ENCODE measurements at regions not wholly inside any gene's neighbourhood (a gene's known extent, or its start where the extent isn't known, plus 50 kb on each side); places are given as distances from the start of the nearest gene placed in this dataset.

- no peak overlapping the region for H3K27ac ChIP-seq (ENCODE audit: low read depth, low read length)
- H3K4me3 ChIP-seq (ENCODE audit: low read length): no peak overlapping the region
Measured at GRCh38 chr7:41203542-41203941, 499.3 kb downstream of the INHBA start.

GRCh38 chr7:41201021-41201420 lies 501.9 kb downstream of the INHBA start:
- Histone ChIP-seq H3K4me1 (ENCODE audit: control insufficient read depth, insufficient read depth, low read length) (no peaks in the 10 kb centered on the region), H3K9ac (ENCODE audit: low read length) (no peak overlapping the region), H3K4me3 (ENCODE audit: low read length) (no peak overlapping the region), H3K36me3 (ENCODE audit: control insufficient read depth, insufficient read depth, low read length) (no peaks in the 10 kb centered on the region), H3K27ac (ENCODE audit: low read depth, low read length) (no peak overlapping the region), H3K27me3 (ENCODE audit: control insufficient read depth, insufficient read depth, low read length) (no peaks in the 10 kb centered on the region)

More at GRCh38 chr7:41203542-41203941, 499.3 kb downstream of the INHBA start:
- H3K9ac ChIP-seq (ENCODE audit: low read length): no peak overlapping the region
- H3K27me3 ChIP-seq (ENCODE audit: control insufficient read depth, insufficient read depth, low read length): no peaks in the 10 kb centered on the region
- no peaks in the 10 kb centered on the region for H3K4me1 ChIP-seq (ENCODE audit: control insufficient read depth, insufficient read depth, low read length)
- H3K36me3 ChIP-seq (ENCODE audit: control insufficient read depth, insufficient read depth, low read length): no peaks in the 10 kb centered on the region

GRCh38 chr7:41199136-41199535 lies 503.8 kb downstream of the INHBA start:
- no peaks in the 10 kb centered on the region for H3K36me3 ChIP-seq (ENCODE audit: control insufficient read depth, insufficient read depth, low read length)

DNA sequence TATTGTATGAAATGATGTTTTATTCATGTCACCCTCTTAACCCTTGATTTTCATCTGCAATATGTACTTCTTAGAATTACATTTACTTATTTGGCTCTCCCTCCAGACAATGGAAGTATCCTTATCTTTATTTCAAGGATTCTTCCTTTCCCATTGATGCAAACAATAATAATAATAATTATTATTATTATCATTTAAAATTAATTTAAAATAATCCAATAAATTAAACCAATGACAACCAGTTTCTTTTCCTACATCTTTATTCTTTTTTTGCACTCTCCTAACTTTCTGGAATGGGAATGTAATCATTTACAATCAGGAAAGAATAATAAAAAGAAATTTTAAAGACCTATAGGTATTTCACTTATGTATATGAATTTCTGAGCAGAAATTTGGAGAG lies 504.4 kb downstream of the INHBA start:
- H3K4me1 ChIP-seq (ENCODE audit: control insufficient read depth, insufficient read depth, low read length): no peaks in the 10 kb centered on the region
- no peak overlapping the region for H3K9ac ChIP-seq (ENCODE audit: low read length)
- no peak overlapping the region for H3K4me3 ChIP-seq (ENCODE audit: low read length)
- H3K27ac ChIP-seq (ENCODE audit: low read depth, low read length): no peak overlapping the region
- H3K36me3 ChIP-seq (ENCODE audit: control insufficient read depth, insufficient read depth, low read length): no peaks in the 10 kb centered on the region
- H3K27me3 ChIP-seq (ENCODE audit: control insufficient read depth, insufficient read depth, low read length): no peaks in the 10 kb centered on the region

More at GRCh38 chr7:41199136-41199535, 503.8 kb downstream of the INHBA start:
- Histone ChIP-seq H3K27me3 (ENCODE audit: control insufficient read depth, insufficient read depth, low read length) (no peaks in the 10 kb centered on the region), H3K9ac (ENCODE audit: low read length) (no peak overlapping the region), H3K4me3 (ENCODE audit: low read length) (no peak overlapping the region), H3K4me1 (ENCODE audit: control insufficient read depth, insufficient read depth, low read length) (no peaks in the 10 kb centered on the region), H3K27ac (ENCODE audit: low read depth, low read length) (no peak overlapping the region)

DNA sequence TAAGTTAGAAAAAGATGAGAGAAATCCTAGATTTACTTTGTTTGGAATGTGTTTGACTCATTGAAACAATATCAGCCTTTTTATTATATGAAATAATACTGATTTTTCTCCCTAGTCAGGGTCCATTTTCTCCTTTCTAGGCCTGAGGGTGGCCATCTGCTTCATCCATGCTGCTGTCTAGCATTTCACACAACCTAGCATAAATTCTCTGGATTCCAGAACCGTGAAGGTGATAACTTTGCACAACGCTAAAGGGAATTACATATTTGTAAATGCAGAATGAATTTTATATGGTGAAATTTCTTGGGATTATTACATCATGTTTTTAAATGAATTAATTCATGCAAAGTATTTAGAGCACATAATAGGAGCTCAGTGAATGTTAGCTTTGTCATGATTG lies 505.1 kb downstream of the INHBA start:
- Histone ChIP-seq H3K4me3 (ENCODE audit: low read length) (no peak overlapping the region), H3K27ac (ENCODE audit: low read depth, low read length) (no peak overlapping the region), H3K4me1 (ENCODE audit: control insufficient read depth, insufficient read depth, low read length) (no peaks in the 10 kb centered on the region), H3K27me3 (ENCODE audit: control insufficient read depth, insufficient read depth, low read length) (no peaks in the 10 kb centered on the region), H3K9ac (ENCODE audit: low read length) (no peak overlapping the region), H3K36me3 (ENCODE audit: control insufficient read depth, insufficient read depth, low read length) (no peaks in the 10 kb centered on the region)

DNA sequence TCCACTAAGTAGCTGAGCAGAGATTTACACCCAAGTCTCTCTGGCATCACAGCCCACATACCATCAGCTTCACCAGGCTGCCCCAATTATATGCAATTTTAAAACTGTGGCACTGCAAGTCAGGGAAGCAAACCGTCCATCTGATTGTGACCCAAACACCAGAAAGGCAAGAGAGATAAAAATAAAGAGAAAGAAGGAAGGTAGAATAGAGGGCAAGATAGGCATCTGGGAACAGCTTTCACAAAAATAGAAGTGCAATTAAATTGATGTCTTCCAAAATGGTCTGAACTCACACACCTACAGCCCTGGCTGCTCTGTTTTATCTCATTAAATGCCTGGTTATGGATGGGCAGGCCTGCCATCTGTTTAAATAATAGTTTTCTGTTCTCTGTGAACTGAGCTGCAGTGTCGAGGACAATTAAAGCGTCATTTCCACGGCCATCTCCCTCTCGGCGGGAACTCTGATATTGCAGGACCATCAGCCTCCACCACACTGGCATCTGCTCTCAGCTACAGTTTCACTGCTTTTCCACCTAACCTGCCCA lies 509.1 kb downstream of the INHBA start:
- Histone ChIP-seq H3K36me3 (ENCODE audit: control insufficient read depth, insufficient read depth, low read length) (no peaks in the 10 kb centered on the region), H3K27me3 (ENCODE audit: control insufficient read depth, insufficient read depth, low read length) (no peaks in the 10 kb centered on the region), H3K4me1 (ENCODE audit: control insufficient read depth, insufficient read depth, low read length) (no peaks in the 10 kb centered on the region), H3K9ac (ENCODE audit: low read length) (no peak overlapping the region), H3K4me3 (ENCODE audit: low read length) (no peak overlapping the region), H3K27ac (ENCODE audit: low read depth, low read length) (no peak overlapping the region)

DNA sequence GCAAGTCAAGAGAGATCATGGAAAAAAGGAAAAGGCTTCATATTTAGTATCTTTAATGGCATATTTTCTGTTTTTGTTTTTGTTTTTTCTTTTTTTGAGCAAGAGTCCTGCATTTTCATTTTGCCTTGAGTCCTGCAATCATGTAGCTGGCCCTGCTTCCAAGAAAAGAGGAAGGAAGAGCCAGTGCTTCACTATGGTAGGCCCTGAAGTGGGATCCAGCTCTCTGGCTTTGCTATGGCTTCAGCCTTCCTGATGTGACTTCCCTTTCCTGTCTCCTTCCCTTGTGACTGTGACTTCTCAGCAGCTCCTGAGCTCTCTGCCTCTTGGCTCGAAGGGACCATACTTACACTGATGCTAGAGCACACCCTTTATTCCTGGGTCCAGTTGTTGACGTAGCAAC lies 512.3 kb downstream of the INHBA start:
- Histone ChIP-seq H3K9ac (ENCODE audit: low read length) (no peak overlapping the region), H3K36me3 (ENCODE audit: control insufficient read depth, insufficient read depth, low read length) (no peaks in the 10 kb centered on the region), H3K4me1 (ENCODE audit: control insufficient read depth, insufficient read depth, low read length) (no peaks in the 10 kb centered on the region), H3K27me3 (ENCODE audit: control insufficient read depth, insufficient read depth, low read length) (no peaks in the 10 kb centered on the region), H3K27ac (ENCODE audit: low read depth, low read length) (no peak overlapping the region), H3K4me3 (ENCODE audit: low read length) (no peak overlapping the region)

- no peaks in the 10 kb centered on the region for H3K4me1 ChIP-seq (ENCODE audit: control insufficient read depth, insufficient read depth, low read length)
- no peaks in the 10 kb centered on the region for H3K27me3 ChIP-seq (ENCODE audit: control insufficient read depth, insufficient read depth, low read length)
- H3K27ac ChIP-seq (ENCODE audit: low read depth, low read length): no peak overlapping the region
- H3K36me3 ChIP-seq (ENCODE audit: control insufficient read depth, insufficient read depth, low read length): no peaks in the 10 kb centered on the region
- H3K4me3 ChIP-seq (ENCODE audit: low read length): no peak overlapping the region
- no peak overlapping the region for H3K9ac ChIP-seq (ENCODE audit: low read length)
Measured at GRCh38 chr7:41189866-41190265, 513.0 kb downstream of the INHBA start.

DNA sequence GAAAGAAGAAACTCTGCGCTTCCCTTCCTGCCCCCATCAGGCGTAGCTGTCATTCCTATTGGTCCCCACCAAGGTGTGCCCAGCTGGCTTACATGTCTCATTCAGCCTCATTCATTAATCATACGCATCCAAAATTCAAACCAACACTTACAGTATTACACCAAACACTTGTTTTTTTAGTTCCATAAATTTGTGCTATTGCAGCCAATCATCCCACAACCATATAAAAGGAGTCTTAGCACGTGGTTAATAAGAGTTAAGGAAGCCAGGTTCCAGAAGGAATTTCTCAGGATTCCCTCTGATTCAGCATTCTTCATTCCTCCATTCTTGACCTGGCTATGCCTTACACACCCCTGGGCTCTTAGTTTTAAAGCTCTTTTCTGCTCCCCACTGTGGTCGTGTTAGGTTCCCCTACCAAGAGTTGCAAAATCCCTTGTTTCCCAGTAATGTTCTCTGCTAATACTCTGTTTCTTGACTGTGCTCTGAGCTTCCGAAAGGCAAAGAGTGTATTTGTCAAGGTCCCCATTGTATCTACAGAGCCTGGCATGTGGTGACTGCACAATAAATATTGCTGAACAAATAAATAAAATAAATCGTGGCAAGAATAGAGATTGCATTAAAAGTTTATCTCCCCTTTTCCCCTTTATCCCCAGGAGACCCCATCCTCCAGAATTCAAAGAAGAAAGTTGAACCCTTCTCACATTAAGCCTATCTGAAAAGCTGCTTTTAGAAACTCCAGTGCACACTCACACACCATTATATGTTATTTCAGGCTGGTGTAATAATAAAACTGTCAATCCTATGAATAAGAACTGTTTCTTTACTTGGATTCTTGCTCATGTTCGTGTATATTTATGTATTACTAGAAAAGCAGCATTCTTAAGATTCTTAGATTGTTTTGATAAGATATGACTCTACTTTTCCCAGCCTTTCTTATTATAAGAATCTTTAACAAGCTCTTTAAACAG lies 514.4 kb downstream of the INHBA start:
- no peak overlapping the region for H3K9ac ChIP-seq (ENCODE audit: low read length)
- H3K27ac ChIP-seq (ENCODE audit: low read depth, low read length): no peak overlapping the region
- no peaks in the 10 kb centered on the region for H3K4me1 ChIP-seq (ENCODE audit: control insufficient read depth, insufficient read depth, low read length)
- no peaks in the 10 kb centered on the region for H3K36me3 ChIP-seq (ENCODE audit: control insufficient read depth, insufficient read depth, low read length)
- no peaks in the 10 kb centered on the region for H3K27me3 ChIP-seq (ENCODE audit: control insufficient read depth, insufficient read depth, low read length)
- H3K4me3 ChIP-seq (ENCODE audit: low read length): no peak overlapping the region

DNA sequence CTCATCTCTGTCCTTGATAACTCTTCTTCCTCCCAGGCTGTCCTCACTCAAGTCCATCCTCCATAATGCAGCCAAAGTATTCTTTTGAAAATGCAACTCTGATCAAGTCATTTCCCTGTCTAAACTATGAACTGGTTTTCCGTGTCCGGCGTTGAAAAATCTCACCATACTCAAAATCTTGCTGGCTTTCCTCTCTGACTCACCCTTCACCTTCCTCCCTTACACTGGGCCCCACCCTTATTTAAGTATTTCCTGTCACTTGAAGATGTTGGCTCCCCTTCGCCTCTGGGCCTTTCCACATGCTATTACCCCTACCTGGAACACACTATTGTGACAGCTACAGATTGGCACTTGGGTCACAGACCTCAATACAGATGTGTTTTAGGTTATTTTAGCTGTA lies 515.6 kb downstream of the INHBA start:
- no peaks in the 10 kb centered on the region for H3K27me3 ChIP-seq (ENCODE audit: control insufficient read depth, insufficient read depth, low read length)
- H3K27ac ChIP-seq (ENCODE audit: low read depth, low read length): no peak overlapping the region
- H3K36me3 ChIP-seq (ENCODE audit: control insufficient read depth, insufficient read depth, low read length): no peaks in the 10 kb centered on the region
- no peak overlapping the region for H3K9ac ChIP-seq (ENCODE audit: low read length)
- H3K4me1 ChIP-seq (ENCODE audit: control insufficient read depth, insufficient read depth, low read length): no peaks in the 10 kb centered on the region
- H3K4me3 ChIP-seq (ENCODE audit: low read length): no peak overlapping the region

DNA sequence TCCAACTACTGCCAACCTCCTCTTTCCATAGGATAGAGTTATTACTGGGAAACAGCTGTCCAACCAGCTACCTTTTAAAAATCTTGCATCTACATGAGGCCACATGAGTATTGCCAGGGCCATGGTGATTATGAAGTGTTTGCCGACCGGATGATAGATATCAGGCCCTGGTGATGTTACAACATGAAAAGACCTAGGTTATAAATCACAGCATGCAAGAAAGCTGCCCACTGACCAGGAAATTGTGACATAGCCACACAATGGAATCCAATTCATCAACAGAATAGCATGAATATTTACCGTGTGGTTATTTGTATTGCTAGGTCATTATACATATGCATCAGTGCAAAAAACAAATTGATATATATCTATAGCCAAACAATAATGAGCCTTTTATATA lies 517.0 kb downstream of the INHBA start:
- Histone ChIP-seq H3K27me3 (ENCODE audit: control insufficient read depth, insufficient read depth, low read length) (no peaks in the 10 kb centered on the region), H3K36me3 (ENCODE audit: control insufficient read depth, insufficient read depth, low read length) (no peaks in the 10 kb centered on the region), H3K9ac (ENCODE audit: low read length) (no peak overlapping the region)

DNA sequence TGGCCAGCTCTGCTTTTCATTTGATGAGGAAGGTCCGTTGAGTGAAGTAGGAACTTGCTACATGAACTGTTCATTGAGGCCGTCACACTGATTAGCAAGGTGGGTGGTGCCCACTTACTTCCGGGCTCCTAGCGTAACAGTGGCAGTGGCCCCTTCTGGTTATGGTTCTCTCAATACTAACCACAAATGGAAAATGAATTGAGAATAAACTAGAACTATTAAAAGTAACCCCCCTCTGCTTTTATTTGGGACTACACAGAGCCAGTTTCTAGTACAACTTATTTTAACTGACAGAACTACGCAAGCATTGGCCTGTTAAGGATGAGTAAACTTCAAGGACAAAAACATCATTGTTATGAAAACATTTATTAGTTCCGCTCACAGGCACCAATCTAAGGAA lies 519.1 kb downstream of the INHBA start:
- H3K36me3 ChIP-seq (ENCODE audit: control insufficient read depth, insufficient read depth, low read length): no peaks in the 10 kb centered on the region
- no peaks in the 10 kb centered on the region for H3K27me3 ChIP-seq (ENCODE audit: control insufficient read depth, insufficient read depth, low read length)
- H3K27ac ChIP-seq (ENCODE audit: low read depth, low read length): no peak overlapping the region
- H3K4me1 ChIP-seq (ENCODE audit: control insufficient read depth, insufficient read depth, low read length): no peaks in the 10 kb centered on the region
- no peak overlapping the region for H3K4me3 ChIP-seq (ENCODE audit: low read length)
- H3K9ac ChIP-seq (ENCODE audit: low read length): no peak overlapping the region

More for the DNA sequence above, 517.0 kb downstream of the INHBA start:
- Histone ChIP-seq H3K4me1 (ENCODE audit: control insufficient read depth, insufficient read depth, low read length) (no peaks in the 10 kb centered on the region), H3K4me3 (ENCODE audit: low read length) (no peak overlapping the region), H3K27ac (ENCODE audit: low read depth, low read length) (no peak overlapping the region)

DNA sequence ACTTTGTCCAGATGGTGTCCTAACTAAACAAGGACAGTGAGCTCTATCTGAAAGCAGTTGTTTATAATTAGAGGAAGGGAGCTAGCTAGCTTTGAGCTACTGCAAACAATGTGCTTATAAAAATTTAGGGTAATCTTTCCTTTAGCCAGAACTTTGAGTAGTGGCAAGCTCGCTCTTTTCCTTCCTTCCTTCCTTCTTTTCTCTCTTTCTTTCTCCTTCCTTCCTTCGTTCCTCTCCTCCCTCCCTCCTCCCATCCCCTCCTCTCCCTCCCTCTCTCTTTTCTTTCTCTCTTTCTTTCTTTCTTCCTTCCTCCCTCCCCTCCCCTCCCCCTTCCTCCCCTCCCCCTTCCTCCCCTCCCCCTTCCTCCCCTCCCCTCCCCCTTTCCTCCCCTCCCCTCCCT lies 520.1 kb downstream of the INHBA start:
- Histone ChIP-seq H3K9ac (ENCODE audit: low read length) (no peak overlapping the region), H3K36me3 (ENCODE audit: control insufficient read depth, insufficient read depth, low read length) (no peaks in the 10 kb centered on the region), H3K27me3 (ENCODE audit: control insufficient read depth, insufficient read depth, low read length) (no peaks in the 10 kb centered on the region), H3K27ac (ENCODE audit: low read depth, low read length) (no peak overlapping the region), H3K4me1 (ENCODE audit: control insufficient read depth, insufficient read depth, low read length) (no peaks in the 10 kb centered on the region), H3K4me3 (ENCODE audit: low read length) (no peak overlapping the region)

Measured in rectal smooth muscle tissue (tissue), 1 donor.